NCI-H774 (cell line): ENCODE measurements at regions not wholly inside any gene's neighbourhood (a gene's known extent, or its start where the extent isn't known, plus 50 kb on each side); places are given as distances from the start of the nearest gene placed in this dataset.

Experiments used
- DNase-seq: peaks from one replicate; lab custom pipeline; 2025; lab: John Stamatoyannopoulos, UW

GRCh38 chr13:53201454-53202225 lies 173.0 kb downstream of the OLFM4 start:
- DNase-seq, result no peak

DNA sequence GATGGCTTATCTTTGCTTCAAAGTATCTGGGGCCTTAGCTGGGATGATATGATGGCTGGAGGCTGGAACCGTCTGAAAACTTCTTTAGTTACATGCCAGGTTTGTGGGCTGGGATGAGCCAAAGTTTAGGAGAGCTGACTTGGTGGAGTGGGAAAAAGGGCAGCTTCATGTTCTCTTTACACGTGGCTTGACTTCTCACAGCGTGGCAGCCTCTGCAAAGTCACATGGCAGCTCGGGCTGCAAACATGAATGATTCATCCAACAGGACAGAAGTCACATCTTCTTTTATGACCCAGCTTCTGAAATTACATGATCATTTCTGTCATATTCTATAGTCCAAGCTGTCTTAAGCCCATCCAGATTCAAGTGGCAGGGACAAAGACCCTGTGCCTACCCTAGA lies 176.0 kb downstream of the OLFM4 start:
- no peak for DNase-seq

DNA sequence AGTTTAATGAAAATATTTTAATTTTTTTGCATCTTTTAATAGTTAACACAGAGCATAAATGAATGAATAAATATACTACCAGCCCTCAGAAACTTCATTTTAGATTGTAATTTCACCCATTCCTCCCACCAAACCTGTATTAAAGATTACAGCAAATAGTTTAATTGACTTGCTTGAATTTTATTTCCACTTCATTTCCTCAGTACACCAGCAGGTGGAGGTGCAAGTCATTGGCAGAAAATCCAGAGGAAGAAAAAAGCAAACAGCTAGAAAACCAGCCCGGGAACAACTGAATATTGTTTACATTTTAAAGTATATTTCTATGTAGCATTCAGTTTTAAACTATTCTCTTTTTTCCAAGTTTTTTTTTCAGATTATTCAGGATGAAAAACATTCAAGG lies 177.8 kb downstream of the OLFM4 start:
- no peak for DNase-seq

DNA sequence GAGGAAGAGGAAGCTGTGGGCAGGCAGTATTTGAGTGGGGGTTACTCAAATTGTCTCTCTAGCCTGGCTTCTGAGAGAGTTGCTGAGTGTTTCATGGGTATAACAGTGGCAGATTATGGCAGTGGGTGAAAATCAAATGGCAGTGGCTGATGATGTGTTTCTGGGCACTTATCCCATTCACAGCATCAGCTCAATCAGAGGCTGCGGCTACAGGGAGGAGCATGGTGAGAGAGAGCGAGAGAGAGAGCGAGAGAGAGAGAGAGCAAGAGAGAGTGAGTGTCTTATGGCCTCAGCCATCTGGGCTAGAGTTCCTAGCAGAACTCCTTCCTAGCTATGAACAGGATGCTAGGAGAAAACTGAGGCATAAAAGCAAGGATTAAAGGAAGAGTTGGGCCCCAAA lies 178.9 kb downstream of the OLFM4 start:
- DNase-seq, result no peak

GRCh38 chr13:53214433-53214832 lies 185.8 kb downstream of the OLFM4 start:
- DNase-seq, result no peak

DNA sequence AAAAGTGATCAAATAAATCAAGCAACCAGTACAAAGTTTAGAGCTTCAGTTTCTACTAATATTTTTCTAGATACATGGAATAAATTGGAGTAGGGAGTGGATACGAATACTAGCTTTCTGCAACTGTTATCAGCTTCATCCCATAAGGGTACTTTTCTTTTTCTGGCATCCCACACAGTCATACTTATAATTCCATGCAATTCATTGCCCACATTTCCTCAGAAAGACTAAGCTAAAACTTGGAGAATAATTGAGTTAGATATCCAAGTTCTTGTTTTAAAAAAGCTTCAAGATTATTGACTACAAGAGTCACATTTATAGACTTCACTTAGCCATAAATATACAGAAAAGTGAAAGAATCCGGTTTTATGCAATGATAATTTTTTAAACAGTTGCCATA lies 186.9 kb downstream of the OLFM4 start:
- no peak for DNase-seq

DNA sequence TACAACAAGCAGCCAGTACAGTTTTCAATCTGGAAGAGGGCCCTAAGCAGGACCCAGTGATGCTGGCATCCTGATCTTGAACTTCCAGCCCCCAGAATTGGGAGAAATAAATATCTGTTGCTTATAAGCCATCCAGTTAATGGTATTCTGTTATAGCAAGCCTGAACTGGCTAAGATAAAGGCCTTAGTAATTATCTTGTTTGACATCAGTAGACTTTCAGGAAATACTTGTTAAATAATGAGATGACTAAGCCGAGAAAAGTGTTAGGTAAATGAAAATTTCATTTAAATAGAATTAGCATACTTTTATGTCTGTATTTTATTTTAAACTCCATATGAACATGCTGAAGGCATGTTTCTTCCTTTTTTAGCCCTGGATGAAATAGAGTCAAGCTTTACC lies 188.2 kb downstream of the OLFM4 start:
- no peak for DNase-seq

DNA sequence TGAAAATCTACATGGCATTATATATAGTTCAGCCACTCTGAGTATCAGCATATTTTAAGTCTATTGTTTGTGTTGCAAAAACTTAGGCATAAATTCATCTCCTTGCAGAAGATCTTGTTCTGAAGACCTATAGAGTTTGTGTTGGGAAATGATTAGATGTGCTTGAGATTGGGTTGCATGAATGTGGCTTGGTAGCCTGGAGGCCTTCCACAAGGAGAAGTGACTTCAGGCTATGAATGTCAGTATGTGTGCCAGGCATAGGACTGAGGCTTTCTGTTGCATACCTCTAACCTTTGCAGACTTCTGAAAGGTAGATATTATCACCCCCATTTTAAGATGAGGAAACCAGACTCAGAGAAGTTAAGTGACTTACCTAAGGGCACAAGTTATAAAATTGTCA lies 188.6 kb downstream of the OLFM4 start:
- no peak for DNase-seq

DNA sequence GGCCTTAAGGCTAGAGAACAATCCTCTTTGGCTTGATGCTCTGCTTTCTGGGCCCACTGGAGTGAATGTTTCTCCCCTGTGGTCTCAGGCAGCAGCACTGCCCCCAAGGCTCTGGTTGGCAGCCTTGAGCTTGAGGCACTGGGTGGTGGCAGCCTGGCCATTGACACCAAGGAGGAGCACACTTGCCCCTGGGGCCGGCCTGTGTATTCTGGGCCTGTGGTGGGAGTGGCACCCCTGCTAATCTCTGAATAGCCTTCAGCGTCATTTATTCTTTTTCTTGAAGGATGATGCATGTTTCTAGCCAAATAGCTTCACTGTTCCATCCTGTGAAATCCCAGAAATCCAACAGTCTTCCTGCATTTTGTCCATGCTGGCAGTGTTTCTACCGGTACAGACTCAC lies 191.4 kb downstream of the OLFM4 start:
- DNase-seq, result no peak

DNA sequence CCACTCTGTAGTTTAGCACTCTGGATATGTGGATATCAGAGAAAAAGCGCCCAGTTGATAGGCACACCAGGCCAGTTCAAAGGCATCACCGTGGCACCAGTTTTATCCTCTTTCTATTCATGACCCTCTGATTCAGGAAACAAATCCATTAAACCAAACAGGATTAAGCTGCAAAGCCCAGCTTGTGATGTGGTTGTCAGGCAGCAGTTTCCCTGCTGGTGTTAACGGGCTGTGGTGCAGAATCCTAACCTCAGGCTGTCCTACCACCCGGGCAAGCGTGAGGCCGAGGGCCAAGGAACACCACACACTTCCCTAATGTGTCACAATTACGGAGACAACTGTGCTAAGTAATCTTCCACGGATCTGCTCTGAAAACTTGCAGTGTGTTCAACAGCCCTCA lies 209.1 kb downstream of the OLFM4 start:
- no peak for DNase-seq

DNA sequence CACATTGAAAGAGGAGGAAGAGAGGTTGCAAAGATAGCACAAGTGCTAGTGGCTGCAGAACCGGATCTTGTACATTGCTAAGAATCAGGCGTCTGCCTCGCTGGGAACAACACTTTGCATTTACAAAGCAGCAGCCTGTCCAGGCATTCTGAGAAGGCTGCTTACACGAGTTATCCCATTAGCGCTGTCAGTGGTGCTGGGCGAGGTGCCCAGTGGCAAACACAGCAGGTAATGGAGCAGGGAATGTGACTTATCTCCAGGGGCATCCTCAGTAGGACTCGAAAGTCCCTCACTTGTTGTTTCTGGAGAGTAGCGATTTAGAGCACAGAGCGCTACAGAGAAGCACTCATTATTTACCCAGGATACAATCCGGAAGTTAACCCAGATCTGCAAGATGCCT lies 209.6 kb downstream of the OLFM4 start:
- DNase-seq, result no peak

DNA sequence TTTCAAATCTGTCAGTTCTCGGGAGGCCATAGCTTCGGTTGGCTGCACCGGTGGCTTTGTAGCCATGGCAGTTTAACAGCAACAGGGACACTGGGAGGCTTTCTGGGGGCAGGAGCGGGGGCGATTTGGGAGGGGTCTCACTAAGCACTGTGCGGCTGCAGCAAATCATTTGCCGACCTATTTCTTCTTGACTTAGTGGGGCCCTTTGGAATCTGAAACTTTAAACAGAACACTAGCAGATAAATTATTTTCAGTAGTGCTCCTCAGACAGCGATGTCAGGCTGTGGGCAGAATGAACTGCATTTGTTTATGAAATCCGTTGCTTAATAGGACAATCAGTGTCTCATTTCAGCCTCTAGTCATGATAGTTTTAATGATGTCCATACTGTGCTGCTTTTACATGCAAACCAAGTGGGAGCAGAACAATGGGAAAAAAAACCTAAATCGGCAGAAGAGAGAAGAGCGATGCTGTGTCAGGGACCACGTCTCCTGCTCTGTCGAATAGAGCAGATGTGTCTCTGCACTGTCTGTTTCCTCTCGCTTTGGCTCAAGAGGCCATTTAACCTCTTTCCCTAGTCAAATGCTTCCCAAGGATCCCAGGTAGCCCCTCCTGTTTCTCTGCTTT lies 211.9 kb downstream of the OLFM4 start:
- DNase-seq, result no peak

- no peak for DNase-seq
Measured at GRCh38 chr13:53241891-53242348, 213.3 kb downstream of the OLFM4 start.

DNA sequence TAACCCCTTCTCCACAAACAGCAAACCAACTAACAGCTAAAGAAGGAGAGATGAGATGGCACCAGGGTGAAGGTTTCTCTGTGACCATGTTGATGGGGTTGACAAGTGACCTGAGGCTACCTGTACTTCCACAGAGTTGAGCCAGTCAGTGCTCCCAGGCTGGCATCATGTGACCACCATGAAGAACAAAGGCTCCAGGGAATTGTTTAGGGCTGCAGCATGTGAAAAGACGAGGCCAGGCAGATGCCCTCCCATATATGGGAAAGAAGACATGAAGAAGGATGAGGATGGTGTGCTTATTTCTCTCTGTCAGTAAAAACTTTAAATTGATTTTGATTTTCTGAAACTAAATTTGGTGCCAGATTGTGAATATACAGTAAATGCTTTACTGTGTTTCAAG lies 220.6 kb downstream of the OLFM4 start:
- no peak for DNase-seq

- peak; percentile 56 for DNase-seq
Measured at GRCh38 chr13:53250272-53250875, 221.8 kb downstream of the OLFM4 start.

DNA sequence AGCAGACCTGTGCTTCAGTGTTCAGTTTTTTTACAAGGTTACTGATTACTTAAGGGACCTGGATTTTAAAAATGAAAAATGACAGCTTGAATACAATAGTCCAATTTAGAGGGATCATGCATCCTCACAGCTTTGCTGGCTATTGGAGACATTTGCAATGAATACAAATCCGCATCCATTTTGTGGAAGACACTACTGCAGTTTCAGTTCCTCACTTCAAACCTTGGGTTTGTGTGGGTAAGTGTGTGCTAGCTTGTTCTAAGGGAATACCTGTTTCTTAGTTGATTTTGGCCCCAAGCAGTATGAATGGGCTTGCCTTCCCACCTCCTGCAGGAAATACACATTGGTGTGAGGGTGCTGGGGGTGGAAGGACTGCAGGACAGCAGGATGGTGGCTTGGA lies 222.4 kb downstream of the OLFM4 start:
- DNase-seq, result no peak

- DNase-seq, result no peak
Measured at GRCh38 chr13:53254500-53254899, 225.9 kb downstream of the OLFM4 start.

DNA sequence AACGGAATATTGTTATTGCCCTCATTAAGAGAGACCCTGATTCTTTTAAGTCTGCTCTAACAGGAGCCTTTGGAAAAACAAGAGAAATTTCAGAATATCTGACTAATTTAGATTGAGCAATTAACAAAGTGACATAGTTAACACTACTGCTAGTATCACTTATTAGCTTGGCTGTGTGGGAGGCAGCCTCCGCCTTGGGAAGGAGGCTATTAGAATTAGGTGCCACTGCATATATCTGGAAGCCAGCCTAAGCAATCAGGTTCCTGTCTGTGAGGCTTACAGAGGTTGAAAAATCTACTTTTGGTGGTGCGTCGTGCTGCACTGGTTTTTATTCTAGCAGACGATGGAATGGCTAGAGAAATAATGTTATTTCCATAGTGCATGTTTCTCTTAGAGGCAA lies 227.2 kb downstream of the OLFM4 start:
- DNase-seq, result no peak

DNA sequence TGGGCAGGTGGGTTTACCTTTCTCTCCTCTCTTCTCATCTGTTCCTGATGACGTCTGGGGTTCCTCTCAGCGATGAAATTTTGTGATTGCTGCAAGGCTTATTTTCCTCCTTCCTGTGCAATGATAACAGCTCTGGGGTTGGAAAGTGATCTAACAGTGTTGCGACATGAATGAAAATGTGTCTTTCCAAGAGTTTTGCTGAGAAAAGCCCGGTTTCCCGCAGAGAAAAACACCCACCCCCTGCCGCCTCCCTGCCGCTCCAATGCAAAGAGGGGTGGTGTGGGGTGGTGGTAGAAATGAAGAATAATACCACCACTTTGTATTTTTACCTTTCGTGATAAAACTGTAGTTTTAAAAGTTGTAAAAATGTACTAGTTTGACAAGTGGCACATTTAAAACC lies 232.0 kb downstream of the OLFM4 start:
- DNase-seq, result no peak

GRCh38 chr13:53264751-53265385 lies 236.3 kb downstream of the OLFM4 start:
- DNase-seq, result no peak

DNA sequence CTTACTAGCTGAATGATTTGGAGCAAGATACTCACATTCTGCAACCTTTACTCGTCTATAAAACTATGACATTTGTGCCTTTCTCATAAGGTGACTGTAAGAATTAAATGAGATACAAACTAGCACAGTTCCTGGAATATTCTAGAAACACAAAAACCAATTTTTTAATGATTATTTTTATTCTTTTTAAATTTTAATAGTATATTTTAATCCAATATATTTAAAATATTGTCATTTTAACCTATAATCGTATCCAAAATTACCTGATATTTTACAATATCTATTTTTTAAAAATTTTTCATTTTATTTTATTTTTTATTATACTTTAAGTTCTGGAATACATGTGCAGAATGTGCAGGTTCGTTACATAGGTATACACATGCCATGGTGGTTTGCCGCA lies 238.1 kb downstream of the OLFM4 start:
- DNase-seq, result no peak

DNA sequence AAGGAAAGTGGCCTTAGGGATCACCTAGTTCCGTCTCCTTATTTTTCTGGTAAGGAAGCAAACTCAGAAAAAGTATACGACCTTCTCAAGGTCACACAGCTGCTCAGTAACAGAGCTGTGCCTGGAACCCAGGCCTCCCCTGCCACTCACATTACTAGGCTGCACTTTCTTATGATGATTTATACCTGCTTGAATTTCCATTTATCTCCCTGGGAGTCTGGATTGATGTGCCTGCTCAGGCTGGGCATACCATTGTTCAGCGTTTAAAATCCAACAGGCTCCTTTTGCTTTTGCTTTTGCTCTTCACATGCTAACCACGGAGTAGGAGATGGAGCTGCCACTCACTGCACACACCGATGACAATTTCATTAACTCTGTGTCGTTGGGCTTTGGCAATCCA lies 241.0 kb downstream of the OLFM4 start:
- no peak for DNase-seq

- no peak for DNase-seq
Measured at GRCh38 chr13:53272873-53273272, 244.3 kb downstream of the OLFM4 start.
